Hypothalamus (tissue), 51 donors: ENCODE measurements at regions not wholly inside any gene's neighbourhood (a gene's known extent, or its start where the extent isn't known, plus 50 kb on each side); places are given as distances from the start of the nearest gene placed in this dataset.
A peak's percentile ranks its signal among the peaks of the same experiment; 100 is the strongest.

ENCODE experiments used
- DNase-seq, 51 donors: peaks; one replicate each; lab custom pipeline; 2025; lab: John Stamatoyannopoulos, UW

DNA sequence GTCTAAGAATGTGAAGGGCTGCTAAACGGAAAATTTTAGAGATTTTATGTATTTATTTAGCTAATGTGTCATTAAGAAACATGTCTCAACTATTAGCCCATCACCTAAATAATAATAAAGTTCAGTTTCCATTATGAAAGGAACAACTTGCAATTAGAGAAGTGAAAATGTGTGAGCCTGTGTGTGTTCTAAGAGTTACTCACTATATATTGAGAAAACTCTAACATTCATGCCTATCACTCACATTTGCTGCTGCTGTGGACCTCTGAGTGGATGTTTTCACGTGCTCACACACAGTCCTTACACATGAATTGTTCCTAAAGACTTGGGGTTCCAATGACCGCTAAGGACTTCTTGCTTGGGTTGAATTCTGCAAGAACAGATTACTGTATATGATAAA lies 364.0 kb downstream of the TMA16 start:
- DNase-seq, result no peak

DNA sequence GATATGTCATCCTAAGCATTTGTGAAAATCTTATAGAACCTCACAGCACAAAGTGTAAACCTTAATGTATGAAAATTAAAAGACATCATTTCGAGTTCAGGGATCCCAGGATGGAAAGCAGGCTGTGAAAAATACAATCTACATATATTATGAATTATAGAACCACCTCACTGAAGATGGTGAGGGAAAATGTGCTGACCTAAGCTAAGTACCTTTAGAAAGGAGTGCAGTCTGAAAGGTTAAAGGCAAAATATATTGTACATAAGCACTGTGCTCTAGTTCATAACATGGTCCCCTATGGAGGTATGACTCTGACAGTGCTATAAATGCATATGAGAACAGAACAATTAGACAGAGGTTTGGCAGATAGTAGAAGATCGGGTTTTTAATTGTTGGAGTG lies 368.6 kb downstream of the TMA16 start:
- DNase-seq, result no peak

DNA sequence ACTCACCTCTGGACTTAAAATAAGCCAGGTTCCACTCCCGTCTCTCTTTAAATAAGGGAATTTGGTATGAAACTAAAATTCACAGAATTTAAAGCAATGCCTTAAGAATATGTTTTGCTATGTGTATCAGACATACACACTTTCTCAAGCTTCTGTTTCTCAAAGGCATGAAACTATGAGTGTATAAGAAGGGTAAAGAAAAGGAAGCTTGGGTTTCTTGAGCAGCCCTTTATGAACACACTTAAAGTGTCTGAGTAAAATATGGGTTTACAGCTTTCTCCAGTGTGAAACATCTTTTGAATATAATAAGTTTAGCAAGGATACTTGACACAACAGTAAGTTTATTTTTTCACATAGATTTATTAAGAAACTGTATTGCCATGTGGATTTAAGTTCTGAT lies 370.5 kb downstream of the TMA16 start:
- no peak for DNase-seq

DNA sequence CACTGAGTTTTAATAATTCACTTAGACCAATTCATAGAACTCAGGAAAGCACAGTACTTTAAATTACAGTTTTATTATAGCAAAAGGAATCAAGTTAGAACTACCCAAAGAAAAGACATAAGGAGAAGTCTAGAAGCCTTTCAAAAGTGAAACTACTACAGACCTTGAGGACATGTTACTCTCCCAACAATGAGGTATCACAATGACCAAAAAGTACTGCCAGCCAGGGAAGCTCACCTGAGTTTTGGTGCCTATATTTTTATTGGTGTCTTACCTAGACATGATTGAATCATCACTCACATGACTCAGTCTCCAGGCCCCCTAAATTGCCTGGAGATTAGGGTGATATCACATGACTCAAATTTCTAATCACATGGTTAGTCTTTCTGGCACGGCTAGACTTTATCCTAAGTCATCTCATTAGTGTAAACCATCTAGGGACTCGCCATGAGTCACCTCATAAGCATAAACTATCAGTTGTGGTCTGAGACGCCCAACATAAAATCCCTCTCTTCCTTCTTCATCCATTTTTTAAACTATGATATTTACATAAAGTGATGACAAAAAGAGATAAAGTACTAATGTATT lies 372.3 kb downstream of the TMA16 start:
- no peak for DNase-seq

DNA sequence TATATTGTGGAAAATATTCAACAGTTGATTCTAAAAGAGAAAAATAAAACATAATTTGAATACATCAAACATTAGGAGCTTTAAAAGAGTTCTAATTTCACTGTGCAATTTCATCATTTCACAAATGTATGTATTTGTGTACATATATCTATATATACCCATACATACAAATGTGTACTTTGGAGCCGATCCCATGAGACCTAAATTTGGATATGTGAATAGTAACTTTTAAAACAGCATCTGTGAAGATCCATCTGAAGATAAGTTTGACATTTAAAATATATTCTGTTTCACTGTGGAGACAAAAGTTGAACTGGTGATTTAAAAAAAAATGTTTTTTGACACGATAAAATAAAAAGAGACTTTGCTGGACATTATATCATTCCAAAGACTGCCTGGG lies 374.0 kb downstream of the TMA16 start:
- no peak for DNase-seq

DNA sequence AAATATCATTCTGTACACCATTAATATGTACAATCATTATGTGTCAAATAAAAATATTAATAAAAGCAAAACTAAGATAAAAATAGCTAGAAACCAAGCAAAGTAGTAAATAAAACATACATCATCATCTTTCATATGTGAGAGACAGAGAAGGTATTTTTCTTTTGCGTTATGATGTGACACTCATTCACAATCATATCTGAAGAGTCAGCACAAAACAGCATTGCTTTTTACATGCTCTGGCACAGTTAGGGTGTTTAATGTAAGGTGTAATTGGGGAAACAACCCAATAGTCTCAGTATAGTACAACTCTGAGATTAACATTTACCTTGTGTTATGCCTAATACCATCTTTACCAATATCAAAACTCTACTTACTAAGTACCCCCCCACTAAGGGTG lies 376.6 kb downstream of the TMA16 start:
- DNase-seq, result no peak

DNA sequence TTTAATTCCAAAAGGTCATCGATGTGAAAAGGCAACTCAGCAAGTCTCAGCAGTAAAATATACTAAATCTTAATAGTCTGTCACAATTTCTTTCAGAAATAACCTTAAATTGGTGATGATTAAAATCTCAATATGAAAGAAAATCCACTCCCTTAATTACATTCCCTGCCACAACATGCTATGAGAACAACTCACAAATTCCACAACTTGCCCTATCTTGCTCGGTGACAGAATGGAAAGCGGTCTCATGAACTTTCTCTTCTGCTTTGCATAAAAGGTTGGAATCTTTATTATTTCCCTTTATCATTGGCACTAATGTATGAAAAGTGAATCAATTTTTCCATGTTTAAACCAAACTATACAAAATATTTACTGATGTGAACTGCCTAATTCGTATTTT lies 380.8 kb downstream of the TMA16 start:
- no peak for DNase-seq

DNA sequence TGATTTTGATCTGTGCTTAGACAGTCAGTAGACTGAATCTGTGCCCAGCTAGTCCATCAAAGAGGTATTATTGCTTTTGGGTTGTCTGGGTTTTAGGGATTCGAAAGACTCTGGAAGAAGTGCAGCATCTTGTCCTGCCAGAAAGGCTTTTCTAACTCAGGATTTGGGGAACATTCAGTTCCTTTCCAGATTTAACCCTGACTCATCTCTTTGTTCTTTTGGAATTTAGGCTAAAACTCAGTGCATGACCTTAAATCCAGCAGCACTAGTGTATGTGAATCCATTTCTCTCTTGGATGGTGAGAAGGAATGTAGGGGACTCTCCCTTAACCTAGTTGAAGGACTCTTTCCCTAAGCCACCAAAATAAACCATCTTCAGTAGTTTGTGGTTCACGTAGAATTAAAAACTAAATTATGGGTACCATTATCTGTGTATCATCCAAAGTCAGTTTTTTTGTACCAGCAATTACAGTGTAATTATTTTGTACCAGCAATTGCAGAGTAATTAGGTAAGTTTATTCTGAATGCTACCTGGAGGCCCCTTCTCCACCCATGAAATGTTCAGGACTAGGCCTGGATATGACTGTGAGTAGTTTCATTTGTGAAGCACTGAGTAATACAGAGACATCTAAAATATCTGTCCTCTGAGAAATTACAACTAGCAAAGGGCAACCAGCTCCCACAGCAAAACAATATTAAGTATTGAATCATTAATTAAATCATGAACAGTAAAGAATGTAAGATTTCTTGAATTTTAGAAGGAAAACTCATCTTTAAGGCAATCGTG lies 384.0 kb downstream of the TMA16 start:
- DNase-seq, result no peak

DNA sequence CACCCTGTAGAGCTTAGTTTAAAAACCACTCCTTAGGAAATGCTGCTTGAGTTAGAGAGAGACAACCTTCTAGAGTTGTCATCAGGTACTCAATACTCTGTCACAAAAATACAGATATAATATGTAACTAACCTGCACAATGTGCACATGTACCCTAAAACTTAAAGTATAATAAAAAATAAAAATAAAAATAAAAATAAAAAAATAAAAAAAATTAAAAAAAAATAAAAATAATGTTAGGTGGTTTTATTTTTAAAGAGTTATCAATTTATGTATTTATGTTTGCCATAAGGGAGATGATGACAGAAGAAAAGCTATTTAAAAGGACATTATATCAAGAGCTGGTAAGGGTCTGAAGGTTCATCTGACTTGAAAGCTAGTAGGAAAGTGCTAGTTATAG lies 397.9 kb downstream of the TMA16 start:
- DNase-seq, result no peak

DNA sequence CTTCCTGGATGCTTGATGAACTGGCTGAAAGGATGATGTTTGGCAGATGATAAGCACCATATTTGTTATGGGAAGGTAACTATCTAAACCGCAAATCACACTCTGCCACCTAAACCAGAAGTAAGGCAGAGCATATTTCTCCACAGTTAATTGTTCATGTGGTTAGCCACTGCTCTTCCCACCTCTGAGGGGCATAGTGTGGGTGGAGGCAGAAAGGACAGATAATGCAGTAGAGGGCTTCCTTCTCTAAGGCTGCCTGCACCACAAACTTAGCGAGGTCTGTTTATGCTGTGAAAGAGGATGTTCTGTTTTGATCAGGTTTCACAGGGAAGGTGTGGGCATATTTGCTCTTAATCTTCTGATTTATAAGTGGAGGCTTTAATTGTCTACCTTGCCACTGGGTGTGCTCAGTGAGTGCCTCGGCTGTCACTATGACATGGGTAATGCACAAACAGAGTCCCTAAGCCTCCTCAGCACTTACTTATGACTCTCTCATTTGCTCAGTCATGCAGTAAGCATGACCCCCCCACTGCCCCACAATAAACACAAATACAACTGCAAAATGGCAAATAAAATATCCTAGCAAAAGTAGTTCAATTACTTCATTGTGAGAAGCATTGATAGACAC lies 401.0 kb downstream of the TMA16 start:
- DNase-seq, result no peak

DNA sequence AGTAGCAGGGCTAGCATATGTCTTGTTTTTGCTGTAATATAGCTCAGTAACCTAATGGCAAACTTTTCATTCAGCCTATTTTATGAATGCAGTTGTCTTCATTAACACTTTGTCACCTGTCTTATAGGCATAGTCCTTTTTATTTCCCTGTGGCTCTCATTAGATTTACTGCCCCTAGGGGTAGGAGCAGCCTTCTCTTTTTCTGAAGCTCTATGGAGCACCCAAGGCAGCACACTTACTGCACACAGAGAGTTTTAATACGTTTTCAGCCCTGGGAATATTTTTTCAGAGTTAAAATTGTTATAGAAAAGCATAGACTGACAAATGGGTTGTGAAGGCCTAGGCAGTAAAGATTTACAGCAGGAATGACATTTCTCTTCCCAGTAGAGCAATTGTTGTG lies 406.8 kb downstream of the TMA16 start:
- no peak for DNase-seq

DNA sequence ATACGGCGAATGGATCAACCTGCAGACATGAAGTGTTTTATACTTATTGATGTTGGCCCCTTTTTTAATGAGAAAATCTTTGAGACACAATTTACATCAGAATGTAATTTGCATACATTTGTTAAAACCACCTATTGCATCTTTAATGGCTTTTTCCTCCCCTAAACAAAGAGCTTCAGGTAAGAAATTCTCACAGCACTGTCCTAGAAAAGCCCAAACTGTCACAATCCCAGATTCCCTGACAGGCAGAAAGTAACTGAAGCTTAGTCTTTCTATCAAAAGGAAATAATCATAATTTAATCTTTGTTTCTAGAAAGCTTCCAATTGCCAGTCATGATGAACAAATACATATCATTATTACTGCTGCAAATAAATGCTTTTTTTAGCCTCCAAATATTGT lies 407.9 kb downstream of the TMA16 start:
- no peak for DNase-seq

DNA sequence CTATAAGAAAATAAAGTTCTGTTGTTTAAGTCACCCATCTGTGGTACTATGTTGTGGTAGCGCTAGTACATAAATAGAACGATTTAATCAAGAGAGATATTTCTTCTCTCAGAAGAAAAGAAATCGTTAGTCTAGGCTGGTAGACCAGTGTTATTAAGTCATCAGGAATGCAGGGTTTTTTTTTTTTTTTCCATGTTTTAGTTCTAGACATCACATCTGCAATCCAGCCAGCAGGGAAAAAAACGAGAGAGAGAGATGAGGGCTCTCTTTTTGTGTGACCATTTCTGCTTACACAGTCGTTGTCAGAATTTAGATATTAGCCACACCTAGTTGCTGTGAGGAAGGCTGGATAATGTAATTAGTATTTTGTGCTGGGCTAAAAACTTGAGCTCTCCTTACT lies 417.4 kb downstream of the TMA16 start:
- no peak for DNase-seq

DNA sequence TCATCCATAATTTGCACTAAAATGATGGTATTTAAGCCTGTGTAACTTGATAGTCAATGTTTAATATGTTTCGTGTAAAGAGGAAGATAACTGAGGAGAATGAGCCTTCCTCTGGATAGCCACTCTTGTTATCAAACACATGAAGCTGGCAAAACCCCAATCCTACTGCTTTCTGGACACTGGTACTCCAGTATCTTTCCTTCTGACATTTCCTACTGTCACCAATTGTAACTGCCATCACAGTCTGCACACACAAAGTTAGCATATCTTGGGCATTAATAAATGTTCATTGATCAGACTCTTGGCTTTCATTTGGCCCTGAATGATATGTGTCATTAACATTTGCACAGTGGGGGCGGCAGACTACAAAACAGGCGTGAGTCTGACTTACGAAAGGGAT lies 419.1 kb downstream of the TMA16 start:
- peak in 4 of 51 donors; percentile 1 to 26 (median 20) for DNase-seq

DNA sequence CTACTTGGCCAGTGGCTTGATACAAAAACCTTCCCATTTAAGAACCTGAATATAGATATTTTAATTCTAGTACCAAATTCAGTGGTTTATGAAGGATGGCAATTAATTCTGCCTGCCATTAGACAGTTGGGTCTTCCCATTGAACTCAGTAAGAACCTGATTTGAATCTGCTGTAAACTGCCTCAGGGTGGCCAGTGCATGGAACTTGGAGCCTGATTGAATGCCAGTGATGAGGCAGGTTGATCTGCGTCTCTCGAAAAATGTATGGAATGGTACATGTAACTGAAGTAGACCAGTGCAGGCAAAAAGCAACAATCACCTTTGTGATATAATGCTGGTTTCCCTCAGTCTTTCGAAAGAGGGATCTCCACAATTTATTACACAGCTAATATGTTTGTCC lies 421.4 kb downstream of the TMA16 start:
- DNase-seq, result no peak

DNA sequence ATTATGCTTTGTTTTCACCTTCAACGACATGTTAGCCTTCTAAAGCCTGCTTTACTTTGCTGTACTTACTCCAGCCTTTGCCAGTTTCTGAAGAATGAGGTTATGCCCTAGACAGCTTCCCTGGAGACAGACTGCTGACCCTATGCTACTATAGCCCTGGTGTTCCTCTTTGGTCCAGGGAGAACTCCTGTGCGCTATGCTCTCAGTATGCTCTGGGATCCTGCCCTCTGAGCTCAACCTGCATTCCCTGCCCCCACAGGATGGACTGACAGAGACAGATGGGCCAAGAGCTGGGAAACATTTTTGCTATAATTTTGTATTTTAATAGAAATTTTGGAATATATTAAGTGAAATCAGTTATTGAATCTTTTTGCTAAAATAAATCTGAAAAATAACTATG lies 425.9 kb downstream of the TMA16 start:
- DNase-seq, result no peak

DNA sequence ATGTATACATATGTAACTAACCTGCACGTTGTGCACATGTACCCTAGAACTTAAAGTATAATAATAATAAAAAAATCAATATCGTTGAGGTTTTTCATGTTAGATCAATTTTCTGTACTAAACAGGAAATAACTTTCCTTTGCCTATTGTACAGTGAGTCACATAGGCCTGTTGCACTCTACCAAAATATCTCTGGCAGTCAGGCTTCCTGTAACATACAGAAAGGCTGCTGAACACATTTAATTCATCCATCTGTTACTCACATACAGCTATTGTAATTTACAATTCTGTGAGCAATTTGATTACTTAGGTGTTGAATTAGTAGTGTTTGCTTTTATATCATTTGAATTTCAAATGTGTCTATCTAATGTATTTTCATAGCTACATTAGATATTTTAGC lies 427.8 kb downstream of the TMA16 start:
- no peak for DNase-seq

DNA sequence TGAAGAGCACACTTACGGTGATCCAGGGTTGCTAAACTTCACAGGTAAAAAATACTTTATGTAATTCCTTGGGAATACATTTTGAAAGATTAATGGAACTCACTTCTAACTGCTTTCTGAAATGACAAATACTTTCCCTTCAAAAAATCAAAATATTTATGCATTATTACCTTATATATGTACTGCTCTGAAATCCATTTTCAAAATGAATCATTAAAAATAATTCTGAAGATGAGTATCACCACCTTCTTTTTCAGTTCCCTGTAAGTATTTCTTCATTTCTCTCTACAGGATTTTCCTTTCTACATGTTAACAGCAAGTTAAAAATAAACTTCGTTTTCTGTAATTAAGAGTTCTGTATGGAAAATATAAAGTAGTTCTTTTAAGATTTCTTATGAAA lies 428.6 kb downstream of the TMA16 start:
- DNase-seq, result no peak

DNA sequence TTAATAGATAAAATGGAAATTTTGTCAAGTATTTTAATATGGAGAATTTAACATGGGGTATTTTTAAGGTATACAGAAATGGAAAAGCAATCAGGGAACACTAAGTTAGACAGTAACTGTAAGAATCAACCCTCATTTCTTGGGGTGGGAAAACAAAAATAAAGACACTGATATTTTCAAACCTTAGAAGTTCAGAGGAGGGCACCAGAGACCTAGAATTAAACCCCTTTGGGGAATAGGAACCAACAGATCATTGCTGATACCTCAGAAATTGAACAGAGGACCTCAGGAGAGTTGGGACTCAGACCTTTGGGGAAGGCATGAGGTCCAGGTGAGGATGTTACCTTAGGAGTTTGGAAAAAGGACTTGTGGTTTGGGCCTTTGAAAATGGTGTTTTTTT lies 435.6 kb downstream of the TMA16 start:
- DNase-seq, result no peak

DNA sequence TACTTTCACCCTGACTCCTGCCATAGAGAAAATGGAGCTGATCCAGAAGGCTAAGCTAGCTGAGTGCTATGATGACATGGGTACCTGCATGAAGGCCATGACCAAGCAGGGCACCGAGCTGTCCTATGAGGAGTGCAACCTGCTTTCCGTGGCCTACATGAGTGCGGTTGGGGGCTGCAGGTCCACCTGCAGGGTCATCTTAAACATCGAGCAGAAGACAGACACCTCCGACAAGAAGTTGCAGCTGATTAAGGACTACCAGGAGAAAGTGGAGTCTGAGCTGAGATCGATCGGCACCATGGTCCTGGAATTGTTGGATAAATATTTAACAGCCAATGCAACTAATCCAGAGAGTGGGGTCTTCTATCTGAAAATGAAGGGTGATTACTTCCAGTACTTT lies 438.0 kb downstream of the TMA16 start:
- DNase-seq, result no peak

DNA sequence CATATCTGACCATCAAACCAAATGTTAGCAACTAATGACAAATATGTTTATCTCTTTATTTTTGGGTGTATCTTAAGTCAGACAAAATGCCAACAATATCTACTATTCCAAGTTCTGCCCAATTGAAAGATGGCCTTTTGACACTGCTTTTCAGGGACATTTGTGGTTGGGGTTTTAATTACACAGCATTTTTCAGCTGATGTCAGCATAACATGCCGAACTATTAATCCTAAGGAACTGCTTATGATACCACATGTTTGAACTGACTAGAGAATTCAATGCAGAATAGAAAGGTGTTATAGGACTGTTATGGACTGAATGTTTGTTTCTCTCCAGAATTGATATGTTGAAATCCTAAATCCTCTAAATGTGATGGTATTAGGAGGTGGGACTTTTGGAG lies 445.1 kb downstream of the TMA16 start:
- DNase-seq, result no peak

DNA sequence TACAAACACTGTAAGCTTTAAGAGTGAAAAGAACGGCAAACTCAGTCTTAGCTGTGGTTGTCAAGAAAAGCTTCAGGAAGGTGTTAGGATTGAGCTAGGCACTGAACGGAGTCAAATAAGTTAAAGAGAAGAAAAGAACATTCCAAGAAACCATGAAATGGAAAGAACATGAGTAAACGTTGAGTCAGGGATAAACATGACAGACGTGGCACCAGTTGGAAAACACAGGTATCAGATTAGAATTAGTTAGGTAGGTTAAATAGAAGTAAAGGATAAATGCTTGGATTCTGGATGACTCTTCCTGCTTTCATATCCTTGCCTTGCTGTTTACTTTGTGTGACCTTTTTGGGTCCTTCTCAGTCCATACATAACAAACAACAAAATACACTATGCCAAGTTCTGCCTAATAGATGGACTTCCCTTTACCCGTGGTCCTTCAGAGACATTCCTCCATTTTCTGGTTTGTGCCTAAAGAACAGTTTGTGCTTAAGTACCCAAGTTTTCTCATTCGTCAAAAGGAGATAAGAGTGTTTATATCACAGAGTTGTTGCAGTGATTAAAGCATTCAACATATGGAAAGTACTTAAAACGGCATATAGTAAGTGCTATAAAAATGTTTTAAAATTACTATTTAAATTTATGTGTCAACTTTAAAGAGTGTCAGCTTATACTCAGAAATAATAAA lies 446.9 kb downstream of the TMA16 start:
- DNase-seq, result no peak
